ENCODE measurements at regions not wholly inside any gene's neighbourhood (a gene's known extent, or its start where the extent isn't known, plus 50 kb on each side); places are given as distances from the start of the nearest gene placed in this dataset.

DNA sequence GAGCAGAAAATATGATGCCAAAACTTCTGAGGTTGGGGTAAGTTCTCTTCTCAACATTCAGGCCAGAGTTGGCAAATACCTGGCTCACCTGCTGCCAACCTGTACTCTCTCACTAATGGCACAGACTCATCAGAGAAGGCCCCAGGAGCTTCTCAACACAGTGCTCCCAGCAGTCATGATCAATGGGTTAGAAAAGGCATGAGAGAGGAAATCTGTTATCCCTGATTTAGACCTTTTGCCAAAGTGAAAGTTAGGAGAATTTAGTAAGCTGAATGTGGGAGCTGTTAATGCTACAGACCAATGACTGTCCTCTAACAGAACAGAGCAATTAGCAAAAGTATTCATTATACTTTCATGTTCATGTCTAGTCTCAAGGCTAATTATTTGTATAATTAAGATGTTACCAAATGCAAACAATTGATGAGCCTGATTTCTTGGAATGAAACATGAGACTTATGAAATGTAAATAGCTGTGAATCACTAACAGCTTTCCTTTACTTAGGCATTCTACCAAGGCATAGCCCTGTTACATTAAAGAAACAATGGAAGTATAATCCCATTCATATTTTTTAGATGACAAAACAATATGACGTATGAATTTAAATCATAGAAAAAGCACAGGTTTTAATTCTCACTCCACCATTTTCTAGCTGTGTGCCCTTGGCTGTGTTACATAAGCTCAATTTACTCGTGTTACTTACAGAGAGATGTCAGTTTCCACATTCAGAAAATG lies 68.7 kb upstream of the MARCHF10 start:
- intact Hi-C loops (cut with micrococcal nuclease; ENCODE audit: unreplicated experiment), result no loop called here
- BruUV-seq (replicated peaks), result no TSS peak
- Mint-ChIP-seq H3K27me3 (ENCODE audit: unreplicated experiment) (no peaks in the 10 kb centered on the region), H3K4me1 (ENCODE audit: low read depth, unreplicated experiment) (peaks cover 11% of the 10 kb centered on the region), H3K9me3 (ENCODE audit: low read depth, unreplicated experiment) (no peaks in the 10 kb centered on the region), H3K36me3 (ENCODE audit: insufficient read depth, unreplicated experiment) (no peaks in the 10 kb centered on the region), H3K4me3 (ENCODE audit: low read depth, unreplicated experiment) (no peak overlapping the region), H3K27ac (ENCODE audit: unreplicated experiment) (no peak overlapping the region)
- no peak for TF ChIP-seq CTCF (IDR thresholded peaks at IDR 0.05; ENCODE audit: unreplicated experiment)
- CTCF ChIA-PET, result interaction anchor here (1.6 kb wide), 1 partner anchor 11 kb away, joined by 3 read pairs; no protein-coding TSS in a partner anchor
- no peak for DNase-seq

DNA sequence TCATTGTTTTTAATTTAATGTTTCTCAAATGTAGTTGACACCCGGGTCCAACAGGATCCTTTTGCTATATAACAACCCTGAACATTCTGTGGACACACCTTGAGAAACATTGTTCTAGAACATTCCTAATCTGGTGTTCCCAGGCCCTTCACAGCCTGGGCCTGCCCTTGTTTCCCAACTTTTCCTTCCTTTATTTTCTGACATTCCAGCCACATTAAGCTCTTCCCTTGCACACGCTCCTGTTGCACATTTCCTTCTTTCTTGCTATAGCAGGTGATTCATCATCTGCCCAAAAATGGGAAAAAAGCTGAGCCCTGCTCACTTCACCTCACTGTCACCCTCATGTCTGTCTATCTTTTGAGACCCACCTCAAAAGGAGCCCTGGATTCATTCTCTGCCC lies 67.9 kb upstream of the MARCHF10 start:
- no peaks in the 10 kb centered on the region for H3K9me3 Mint-ChIP-seq (ENCODE audit: low read depth, unreplicated experiment)

DNA sequence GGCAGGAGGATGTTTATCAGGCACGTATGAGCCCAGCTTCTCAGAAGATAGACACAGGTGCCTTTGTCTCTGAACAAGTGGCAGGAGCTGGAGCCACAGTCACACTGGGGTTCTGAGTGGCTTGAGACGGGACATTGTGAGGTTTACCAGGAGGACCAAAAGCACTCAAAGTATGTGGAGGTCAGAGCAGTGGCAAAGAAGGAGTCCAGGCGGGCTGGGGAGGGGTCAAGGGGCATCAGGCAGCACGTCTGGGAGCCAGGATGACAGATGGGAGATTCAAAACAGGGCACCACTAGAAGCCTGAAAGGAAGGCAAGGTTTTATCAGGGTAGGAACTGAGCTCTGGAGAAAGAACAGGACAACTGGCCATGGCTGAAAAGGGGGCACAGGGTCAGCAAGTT lies 67.2 kb upstream of the MARCHF10 start:
- Mint-ChIP-seq H3K27ac (ENCODE audit: unreplicated experiment) (no peak overlapping the region), H3K36me3 (ENCODE audit: insufficient read depth, unreplicated experiment) (no peaks in the 10 kb centered on the region), H3K9me3 (ENCODE audit: low read depth, unreplicated experiment) (no peaks in the 10 kb centered on the region), H3K27me3 (ENCODE audit: unreplicated experiment) (no peaks in the 10 kb centered on the region), H3K4me3 (ENCODE audit: low read depth, unreplicated experiment) (no peak overlapping the region), H3K4me1 (ENCODE audit: low read depth, unreplicated experiment) (peaks cover 11% of the 10 kb centered on the region)
- no TSS peak for BruUV-seq (replicated peaks)
- intact Hi-C loops (cut with micrococcal nuclease; ENCODE audit: unreplicated experiment), result no loop called here
- TF ChIP-seq CTCF (IDR thresholded peaks at IDR 0.05; ENCODE audit: unreplicated experiment), result no peak
- CTCF ChIA-PET, result interaction anchor here (1.0 kb wide), 1 partner anchor 12 kb away, joined by 3 read pairs; no protein-coding TSS in a partner anchor
- DNase-seq, result no peak

More for the DNA sequence above, 67.9 kb upstream of the MARCHF10 start:
- no peak for TF ChIP-seq CTCF (IDR thresholded peaks at IDR 0.05; ENCODE audit: unreplicated experiment)
- Mint-ChIP-seq H3K27me3 (ENCODE audit: unreplicated experiment) (no peaks in the 10 kb centered on the region), H3K36me3 (ENCODE audit: insufficient read depth, unreplicated experiment) (no peaks in the 10 kb centered on the region), H3K27ac (ENCODE audit: unreplicated experiment) (no peak overlapping the region), H3K4me1 (ENCODE audit: low read depth, unreplicated experiment) (peaks cover 11% of the 10 kb centered on the region), H3K4me3 (ENCODE audit: low read depth, unreplicated experiment) (no peak overlapping the region)
- intact Hi-C loops (cut with micrococcal nuclease; ENCODE audit: unreplicated experiment), result no loop called here
- DNase-seq, result no peak
- CTCF ChIA-PET, result interaction anchor here (1.0 to 1.6 kb wide), 2 partner anchors 12 kb away, joined by 3 read pairs; no protein-coding TSS in a partner anchor
- no TSS peak for BruUV-seq (replicated peaks)

GRCh38 chr17:62871291-62871690 lies 63.2 kb upstream of the MARCHF10 start:
- CTCF ChIA-PET, result no interaction called here
- Mint-ChIP-seq H3K9me3 (ENCODE audit: low read depth, unreplicated experiment) (no peaks in the 10 kb centered on the region), H3K4me1 (ENCODE audit: low read depth, unreplicated experiment) (peaks cover 6% of the 10 kb centered on the region), H3K27me3 (ENCODE audit: unreplicated experiment) (peaks cover 16% of the 10 kb centered on the region), H3K36me3 (ENCODE audit: insufficient read depth, unreplicated experiment) (no peaks in the 10 kb centered on the region), H3K4me3 (ENCODE audit: low read depth, unreplicated experiment) (no peak overlapping the region), H3K27ac (ENCODE audit: unreplicated experiment) (no peak overlapping the region)
- no peak for DNase-seq
- BruUV-seq (replicated peaks), result no TSS peak
- intact Hi-C loops (cut with micrococcal nuclease; ENCODE audit: unreplicated experiment), result no loop called here
- TF ChIP-seq CTCF (IDR thresholded peaks at IDR 0.05; ENCODE audit: unreplicated experiment), result no peak
